ENCODE measurements at regions not wholly inside any gene's neighbourhood (a gene's known extent, or its start where the extent isn't known, plus 50 kb on each side); places are given as distances from the start of the nearest gene placed in this dataset.

DNA sequence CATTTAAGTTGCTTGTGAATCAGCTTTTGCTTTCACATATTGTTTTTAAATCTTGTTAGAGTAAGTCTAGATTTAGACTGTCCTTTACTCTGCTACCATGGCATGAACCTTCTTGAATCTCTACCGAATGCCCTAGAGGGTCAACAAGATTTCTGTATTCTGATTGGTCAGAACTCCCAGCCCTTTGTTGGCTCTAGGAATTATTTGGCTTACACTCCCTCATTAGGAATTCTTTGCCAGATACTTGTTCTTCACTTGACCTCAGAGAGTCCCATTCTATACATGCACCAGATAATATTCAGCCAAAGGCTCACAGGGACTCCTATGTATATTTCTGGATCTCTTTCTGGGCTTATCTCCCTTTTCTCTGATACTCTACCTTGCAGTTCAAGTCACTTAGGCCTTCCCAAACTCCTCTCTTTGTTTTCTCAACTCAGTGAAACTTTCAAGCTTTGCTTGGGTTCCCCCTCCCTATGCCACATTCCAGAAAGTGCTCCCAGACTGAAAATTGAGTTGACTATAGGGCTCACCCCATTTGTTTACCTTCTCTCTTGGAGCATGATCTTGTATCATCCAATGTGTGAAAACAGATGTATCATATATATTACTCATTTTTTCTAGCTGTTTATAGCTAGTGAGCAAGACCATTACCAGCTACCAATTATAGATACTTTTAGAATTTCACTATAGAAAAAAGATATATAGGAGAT is 405.0 kb downstream of the PLPP3 start:
- ChIA-PET POLR2A (ENCODE audit: unreplicated experiment) (no interaction called here), CTCF (no interaction called here)
- Histone ChIP-seq H3K4me2 (ENCODE audit: low read length) (no peak overlapping the region), H2AFZ (ENCODE audit: low read length) (no peak overlapping the region), H3K27ac (ENCODE audit: low read length) (no peak overlapping the region), H3K4me1 (ENCODE audit: insufficient read depth, low read length) (no peaks in the 10 kb centered on the region), H3K9me2 (replicated peaks; ENCODE audit: low read length) (no peaks in the 10 kb centered on the region), H3K27me3 (ENCODE audit: low read length) (no peaks in the 10 kb centered on the region), H3F3A (ENCODE audit: low read length, unreplicated experiment) (no peaks in the 10 kb centered on the region), H3K9ac (ENCODE audit: low read length) (no peak overlapping the region), H3K79me2 (ENCODE audit: low read length) (no peaks in the 10 kb centered on the region), H3K9me3 (ENCODE audit: low read length) (no peaks in the 10 kb centered on the region), H3K36me3 (ENCODE audit: low read depth, low read length) (no peaks in the 10 kb centered on the region), H3K4me3 (ENCODE audit: low read length) (no peak overlapping the region), H4K20me1 (ENCODE audit: low read length) (no peaks in the 10 kb centered on the region)
- BruUV-seq (replicated peaks) = no TSS peak
- ATAC-seq (no peak; the same call in 1 of the 2 replicates), DNase-seq (peak; percentile 6)
- intact Hi-C loops (cut with micrococcal nuclease) = no loop called here
- TF ChIP-seq, protein P1, sequence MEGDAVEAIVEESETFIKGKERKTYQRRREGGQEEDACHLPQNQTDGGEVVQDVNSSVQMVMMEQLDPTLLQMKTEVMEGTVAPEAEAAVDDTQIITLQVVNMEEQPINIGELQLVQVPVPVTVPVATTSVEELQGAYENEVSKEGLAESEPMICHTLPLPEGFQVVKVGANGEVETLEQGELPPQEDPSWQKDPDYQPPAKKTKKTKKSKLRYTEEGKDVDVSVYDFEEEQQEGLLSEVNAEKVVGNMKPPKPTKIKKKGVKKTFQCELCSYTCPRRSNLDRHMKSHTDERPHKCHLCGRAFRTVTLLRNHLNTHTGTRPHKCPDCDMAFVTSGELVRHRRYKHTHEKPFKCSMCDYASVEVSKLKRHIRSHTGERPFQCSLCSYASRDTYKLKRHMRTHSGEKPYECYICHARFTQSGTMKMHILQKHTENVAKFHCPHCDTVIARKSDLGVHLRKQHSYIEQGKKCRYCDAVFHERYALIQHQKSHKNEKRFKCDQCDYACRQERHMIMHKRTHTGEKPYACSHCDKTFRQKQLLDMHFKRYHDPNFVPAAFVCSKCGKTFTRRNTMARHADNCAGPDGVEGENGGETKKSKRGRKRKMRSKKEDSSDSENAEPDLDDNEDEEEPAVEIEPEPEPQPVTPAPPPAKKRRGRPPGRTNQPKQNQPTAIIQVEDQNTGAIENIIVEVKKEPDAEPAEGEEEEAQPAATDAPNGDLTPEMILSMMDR (conservative IDR thresholded peaks at IDR 0.05; ENCODE audit: low read depth, low read length) = no peak
- TF ChIP-seq EZH2phosphoT487 (IDR thresholded peaks at IDR 0.05; ENCODE audit: borderline replicate concordance, low read length) (no peak), EZH2 (IDR thresholded peaks at IDR 0.05; ENCODE audit: low read length, unreplicated experiment) (no peak)

DNA sequence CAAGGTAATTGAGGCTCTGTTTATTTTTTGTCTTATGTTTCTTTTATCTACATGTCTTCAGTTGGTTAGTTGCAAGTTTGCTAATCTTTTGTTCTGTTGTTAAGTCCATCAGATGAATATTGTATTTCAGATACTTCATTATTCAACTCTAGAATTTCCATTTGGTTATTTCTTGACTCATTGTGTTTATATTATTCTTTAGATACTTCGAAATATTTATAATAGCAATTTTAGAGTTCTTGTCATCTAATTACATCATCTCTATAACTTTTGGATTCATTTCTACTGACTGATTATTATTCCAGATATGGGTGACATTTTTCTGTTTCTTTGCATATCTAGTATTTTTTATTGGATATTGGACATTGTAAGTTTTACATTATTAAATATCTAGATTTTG is 405.6 kb downstream of the PLPP3 start:
- no peaks in the 10 kb centered on the region for H3K9me3 ChIP-seq (ENCODE audit: low read length)
- no peak overlapping the region for H3K4me3 ChIP-seq (ENCODE audit: low read length)
- no peaks in the 10 kb centered on the region for H3F3A ChIP-seq (ENCODE audit: low read length, unreplicated experiment)
- ATAC-seq (no peak), DNase-seq (no peak)
- ChIA-PET CTCF (no interaction called here), POLR2A (ENCODE audit: unreplicated experiment) (no interaction called here)
- BruUV-seq (replicated peaks) = no TSS peak
- TF ChIP-seq EZH2 (IDR thresholded peaks at IDR 0.05; ENCODE audit: low read length, unreplicated experiment) (no peak), EZH2phosphoT487 (IDR thresholded peaks at IDR 0.05; ENCODE audit: borderline replicate concordance, low read length) (no peak)
- TF ChIP-seq, protein P1 (conservative IDR thresholded peaks at IDR 0.05; ENCODE audit: low read depth, low read length) = no peak
- no peak overlapping the region for H3K4me2 ChIP-seq (ENCODE audit: low read length)
- H3K9me2 ChIP-seq (replicated peaks; ENCODE audit: low read length) = no peaks in the 10 kb centered on the region
- H4K20me1 ChIP-seq (ENCODE audit: low read length) = no peaks in the 10 kb centered on the region
- H2AFZ ChIP-seq (ENCODE audit: low read length) = no peak overlapping the region
- intact Hi-C loops (cut with micrococcal nuclease) = no loop called here
- no peaks in the 10 kb centered on the region for H3K4me1 ChIP-seq (ENCODE audit: insufficient read depth, low read length)
- no peak overlapping the region for H3K27ac ChIP-seq (ENCODE audit: low read length)
- no peaks in the 10 kb centered on the region for H3K36me3 ChIP-seq (ENCODE audit: low read depth, low read length)
- H3K27me3 ChIP-seq (ENCODE audit: low read length) = no peaks in the 10 kb centered on the region
- H3K79me2 ChIP-seq (ENCODE audit: low read length) = no peaks in the 10 kb centered on the region
- H3K9ac ChIP-seq (ENCODE audit: low read length) = no peak overlapping the region

DNA sequence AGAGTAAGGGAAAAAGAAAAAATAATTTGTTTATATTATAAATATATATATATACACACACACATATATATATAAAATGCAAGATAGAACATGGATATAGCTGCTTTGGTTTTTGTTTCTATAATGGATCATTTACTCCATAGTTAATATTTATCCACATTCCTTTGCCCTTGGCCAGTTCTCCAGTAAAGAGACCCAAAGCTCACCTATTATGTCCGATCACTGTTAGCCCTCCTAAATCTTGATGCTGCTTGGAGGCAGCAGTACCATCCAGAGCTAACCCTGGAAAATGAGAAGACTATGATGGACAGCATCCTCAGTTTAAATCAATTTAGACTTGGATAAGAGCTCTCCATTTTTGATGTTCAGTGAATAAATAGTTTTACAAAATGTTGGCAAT is 407.7 kb downstream of the PLPP3 start:
- POLR2A ChIA-PET (ENCODE audit: unreplicated experiment) = no interaction called here
- no peaks in the 10 kb centered on the region for H3K27me3 ChIP-seq (ENCODE audit: low read length)
- no peak overlapping the region for H3K27ac ChIP-seq (ENCODE audit: low read length)
- no peak overlapping the region for H2AFZ ChIP-seq (ENCODE audit: low read length)
- ATAC-seq = no peak
- H3K4me1 ChIP-seq (ENCODE audit: insufficient read depth, low read length) = no peaks in the 10 kb centered on the region
- no peak overlapping the region for H3K9ac ChIP-seq (ENCODE audit: low read length)
- H3K36me3 ChIP-seq (ENCODE audit: low read depth, low read length) = no peaks in the 10 kb centered on the region
- no TSS peak for BruUV-seq (replicated peaks)
- intact Hi-C loops (cut with micrococcal nuclease) = no loop called here
- CTCF ChIA-PET = no interaction called here
- TF ChIP-seq, protein P1 (conservative IDR thresholded peaks at IDR 0.05; ENCODE audit: low read depth, low read length) = no peak
- TF ChIP-seq EZH2 (IDR thresholded peaks at IDR 0.05; ENCODE audit: low read length, unreplicated experiment) (no peak), EZH2phosphoT487 (IDR thresholded peaks at IDR 0.05; ENCODE audit: borderline replicate concordance, low read length) (no peak)
- no peaks in the 10 kb centered on the region for H3K9me3 ChIP-seq (ENCODE audit: low read length)
- no peaks in the 10 kb centered on the region for H3F3A ChIP-seq (ENCODE audit: low read length, unreplicated experiment)
- no peak for DNase-seq
- no peak overlapping the region for H3K4me2 ChIP-seq (ENCODE audit: low read length)
- no peaks in the 10 kb centered on the region for H4K20me1 ChIP-seq (ENCODE audit: low read length)
- H3K79me2 ChIP-seq (ENCODE audit: low read length) = no peaks in the 10 kb centered on the region
- H3K9me2 ChIP-seq (replicated peaks; ENCODE audit: low read length) = no peaks in the 10 kb centered on the region
- H3K4me3 ChIP-seq (ENCODE audit: low read length) = no peak overlapping the region
